ENCODE measurements at regions not wholly inside any gene's neighbourhood (a gene's known extent, or its start where the extent isn't known, plus 50 kb on each side); places are given as distances from the start of the nearest gene placed in this dataset.

GRCh38 chr21:27380303-27380702 is 413.4 kb upstream of the ADAMTS5 start:
- Mint-ChIP-seq H3K27me3 (ENCODE audit: low read depth) (no peaks in the 10 kb centered on the region), H3K27ac (no peak overlapping the region), H3K4me3 (no peak overlapping the region), H3K9me3 (peaks cover 12% of the 10 kb centered on the region), H3K36me3 (no peaks in the 10 kb centered on the region), H3K4me1 (no peaks in the 10 kb centered on the region)
- no peak for TF ChIP-seq CTCF (IDR thresholded peaks at IDR 0.05; ENCODE audit: unreplicated experiment)
- DNase-seq (ENCODE audit: low spot score in 2 of 2, unreplicated experiment in 2 of 2): no peak

GRCh38 chr21:27379354-27379753 is 412.5 kb upstream of the ADAMTS5 start:
- H3K27ac Mint-ChIP-seq: no peak overlapping the region
- TF ChIP-seq CTCF (IDR thresholded peaks at IDR 0.05; ENCODE audit: unreplicated experiment): no peak
- no peak for DNase-seq (ENCODE audit: low spot score in 2 of 2, unreplicated experiment in 2 of 2)
- H3K36me3 Mint-ChIP-seq: no peaks in the 10 kb centered on the region
- H3K27me3 Mint-ChIP-seq (ENCODE audit: low read depth): no peaks in the 10 kb centered on the region
- H3K9me3 Mint-ChIP-seq: peaks cover 12% of the 10 kb centered on the region
- H3K4me3 Mint-ChIP-seq: no peak overlapping the region
- H3K4me1 Mint-ChIP-seq: peaks cover 2% of the 10 kb centered on the region

- Mint-ChIP-seq H3K9me3 (peaks cover 7% of the 10 kb centered on the region), H3K36me3 (no peaks in the 10 kb centered on the region)
- TF ChIP-seq CTCF (IDR thresholded peaks at IDR 0.05; ENCODE audit: unreplicated experiment): no peak
These were observed 405.5 kb upstream of the ADAMTS5 start for GRCh38 chr21:27372381-27372780.

GRCh38 chr21:27371975-27372331 is 405.1 kb upstream of the ADAMTS5 start:
- Mint-ChIP-seq H3K27me3 (ENCODE audit: low read depth) (no peaks in the 10 kb centered on the region), H3K9me3 (peaks cover 4% of the 10 kb centered on the region), H3K4me3 (no peak overlapping the region), H3K27ac (peak overlapping the region; percentile 70), H3K4me1 (peaks cover 37% of the 10 kb centered on the region), H3K36me3 (no peaks in the 10 kb centered on the region)
- TF ChIP-seq CTCF (IDR thresholded peaks at IDR 0.05; ENCODE audit: unreplicated experiment): no peak
- DNase-seq (ENCODE audit: low spot score in 2 of 2, unreplicated experiment in 2 of 2): no peak

More at GRCh38 chr21:27372381-27372780, 405.5 kb upstream of the ADAMTS5 start:
- Mint-ChIP-seq H3K4me3 (no peak overlapping the region), H3K4me1 (peaks cover 37% of the 10 kb centered on the region), H3K27me3 (ENCODE audit: low read depth) (no peaks in the 10 kb centered on the region), H3K27ac (peak overlapping the region; percentile 8)
- DNase-seq (ENCODE audit: low spot score in 2 of 2, unreplicated experiment in 2 of 2): no peak

- no peak for DNase-seq (ENCODE audit: low spot score in 2 of 2, unreplicated experiment in 2 of 2)
- TF ChIP-seq CTCF (IDR thresholded peaks at IDR 0.05; ENCODE audit: unreplicated experiment): no peak
- H3K4me3 Mint-ChIP-seq: no peak overlapping the region
- H3K27ac Mint-ChIP-seq: peak overlapping the region; percentile 70
- H3K4me1 Mint-ChIP-seq: peaks cover 37% of the 10 kb centered on the region
- no peaks in the 10 kb centered on the region for H3K27me3 Mint-ChIP-seq (ENCODE audit: low read depth)
- H3K9me3 Mint-ChIP-seq: peaks cover 2% of the 10 kb centered on the region
- no peaks in the 10 kb centered on the region for H3K36me3 Mint-ChIP-seq
These were observed 404.5 kb upstream of the ADAMTS5 start for GRCh38 chr21:27371115-27371974.

Data from mesothelial cell of epicardium (in vitro differentiated cells).